GDM1 (cell line): ENCODE measurements at regions not wholly inside any gene's neighbourhood (a gene's known extent, or its start where the extent isn't known, plus 50 kb on each side); places are given as distances from the start of the nearest gene placed in this dataset.
"Not testable (repeated sequence)": the region's sequence is repeated elsewhere in the genome, so short reads cannot be mapped to it uniquely, and the experiment has no call there.

Experiments
- DNase-seq: peaks from one replicate; lab custom pipeline; 2025; lab: John Stamatoyannopoulos, UW

- DNase-seq: not testable (repeated sequence)
Measured at GRCh38 chr15:84152381-84152979, 83.1 kb upstream of the GOLGA6L4 start.

GRCh38 chr15:84153655-84154140, 81.9 kb upstream of the GOLGA6L4 start:
- DNase-seq: not testable (repeated sequence)

GRCh38 chr15:84154314-84154713, 81.3 kb upstream of the GOLGA6L4 start:
- DNase-seq: not testable (repeated sequence)

- not testable (repeated sequence) for DNase-seq
Measured at GRCh38 chr15:84154787-84155186, 80.8 kb upstream of the GOLGA6L4 start.

GRCh38 chr15:84155792-84156587, 79.6 kb upstream of the GOLGA6L4 start:
- not testable (repeated sequence) for DNase-seq

GRCh38 chr15:84156588-84156840, 79.1 kb upstream of the GOLGA6L4 start:
- DNase-seq: not testable (repeated sequence)

GRCh38 chr15:84157056-84157632, 78.4 kb upstream of the GOLGA6L4 start:
- DNase-seq: not testable (repeated sequence)

GRCh38 chr15:84157857-84158256, 77.7 kb upstream of the GOLGA6L4 start:
- not testable (repeated sequence) for DNase-seq

GRCh38 chr15:84159346-84160269, 76.0 kb upstream of the GOLGA6L4 start:
- DNase-seq: not testable (repeated sequence)

GRCh38 chr15:84164423-84165292, 70.9 kb upstream of the GOLGA6L4 start:
- not testable (repeated sequence) for DNase-seq

- DNase-seq: not testable (repeated sequence)
Measured at GRCh38 chr15:84170029-84170428, 65.5 kb upstream of the GOLGA6L4 start.

GRCh38 chr15:84173231-84173610, 62.4 kb upstream of the GOLGA6L4 start:
- not testable (repeated sequence) for DNase-seq
